ENCODE measurements at regions not wholly inside any gene's neighbourhood (a gene's known extent, or its start where the extent isn't known, plus 50 kb on each side); places are given as distances from the start of the nearest gene placed in this dataset.

GRCh38 chr10:57262892-57263291 is 901.8 kb upstream of the ZWINT start:
- Mint-ChIP-seq H3K27me3 (no peaks in the 10 kb centered on the region), H3K4me3 (no peak overlapping the region), H3K36me3 (ENCODE audit: low read depth) (no peaks in the 10 kb centered on the region), H3K9me3 (no peaks in the 10 kb centered on the region), H3K27ac (no peak overlapping the region), H3K4me1 (no peaks in the 10 kb centered on the region)
- intact Hi-C loops (cut with micrococcal nuclease), result no loop called here
- DNase-seq, result no peak

- no peaks in the 10 kb centered on the region for H3K36me3 Mint-ChIP-seq (ENCODE audit: low read depth)
- intact Hi-C loops (cut with micrococcal nuclease), result no loop called here
- H3K27ac Mint-ChIP-seq, result no peak overlapping the region
- no peaks in the 10 kb centered on the region for H3K4me1 Mint-ChIP-seq
- no peak overlapping the region for H3K4me3 Mint-ChIP-seq
- H3K27me3 Mint-ChIP-seq, result no peaks in the 10 kb centered on the region
- H3K9me3 Mint-ChIP-seq, result peaks cover 6% of the 10 kb centered on the region
- DNase-seq, result no peak
Observed at GRCh38 chr10:57260175-57260574, 899.1 kb upstream of the ZWINT start.

DNA sequence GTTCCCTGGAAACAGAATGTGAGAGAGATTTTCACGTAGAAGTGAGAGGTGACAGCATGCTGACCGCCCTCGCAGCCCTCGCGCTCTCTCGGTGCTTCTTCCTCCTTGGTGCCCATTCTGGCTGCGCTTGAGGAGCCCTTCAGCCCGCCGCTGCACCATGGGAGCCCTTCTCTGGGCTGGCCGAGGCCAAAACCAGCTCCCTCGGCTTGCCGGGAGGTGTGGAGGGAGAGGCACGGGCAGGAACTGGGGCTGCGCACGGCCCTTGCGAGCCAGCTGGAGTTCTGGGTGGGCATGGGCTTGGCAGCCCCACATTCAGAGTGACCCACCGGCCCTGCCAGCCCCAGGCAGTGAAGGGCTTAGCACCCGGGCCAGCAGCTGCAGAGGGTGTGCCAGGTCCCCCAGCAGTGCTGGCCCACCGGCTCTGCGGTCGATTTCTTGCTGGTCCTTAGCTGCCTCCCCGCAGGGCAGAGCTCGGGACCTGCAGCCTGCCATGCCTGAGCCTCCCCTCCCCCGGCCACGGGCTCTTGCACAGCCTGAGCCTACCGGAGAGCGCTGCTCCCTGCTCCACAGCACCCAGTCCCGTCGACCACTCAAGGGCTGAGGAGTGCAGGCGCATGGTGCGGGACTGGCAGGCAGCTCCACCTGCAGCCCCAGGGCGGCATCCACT is 888.7 kb upstream of the ZWINT start:
- Mint-ChIP-seq H3K4me1 (no peaks in the 10 kb centered on the region), H3K36me3 (ENCODE audit: low read depth) (no peaks in the 10 kb centered on the region), H3K4me3 (no peak overlapping the region), H3K27me3 (no peaks in the 10 kb centered on the region), H3K9me3 (peaks cover 5% of the 10 kb centered on the region), H3K27ac (no peak overlapping the region)
- intact Hi-C loops (cut with micrococcal nuclease), result no loop called here
- DNase-seq, result no peak

DNA sequence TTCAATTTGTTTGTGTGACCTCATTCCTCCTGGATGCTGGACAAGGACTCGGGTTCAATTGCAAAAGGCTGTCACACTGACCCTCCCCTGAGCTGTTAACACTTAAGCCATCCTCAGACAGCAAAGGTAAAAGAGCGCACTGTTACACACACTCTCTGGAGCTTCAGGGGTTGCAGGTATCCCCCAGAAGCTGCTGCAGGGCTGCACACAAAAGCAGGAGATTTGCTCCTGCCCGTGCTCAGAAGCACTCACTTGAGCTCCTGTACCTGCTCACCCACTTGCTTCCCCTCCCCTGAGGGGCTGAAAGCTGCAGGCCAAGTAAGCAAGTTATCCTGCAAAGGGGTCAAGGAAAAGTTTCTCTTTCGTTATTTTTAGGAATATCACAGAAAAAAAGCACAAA is 886.2 kb upstream of the ZWINT start:
- intact Hi-C loops (cut with micrococcal nuclease), result no loop called here
- no peaks in the 10 kb centered on the region for H3K4me1 Mint-ChIP-seq
- no peak overlapping the region for H3K27ac Mint-ChIP-seq
- no peaks in the 10 kb centered on the region for H3K27me3 Mint-ChIP-seq
- DNase-seq, result no peak
- H3K4me3 Mint-ChIP-seq, result no peak overlapping the region
- peaks cover 5% of the 10 kb centered on the region for H3K9me3 Mint-ChIP-seq
- no peaks in the 10 kb centered on the region for H3K36me3 Mint-ChIP-seq (ENCODE audit: low read depth)

- H3K4me3 Mint-ChIP-seq, result no peak overlapping the region
- intact Hi-C loops (cut with micrococcal nuclease), result no loop called here
- no peaks in the 10 kb centered on the region for H3K4me1 Mint-ChIP-seq
- H3K36me3 Mint-ChIP-seq (ENCODE audit: low read depth), result no peaks in the 10 kb centered on the region
- peaks cover 5% of the 10 kb centered on the region for H3K9me3 Mint-ChIP-seq
- DNase-seq, result no peak
- H3K27ac Mint-ChIP-seq, result no peak overlapping the region
- H3K27me3 Mint-ChIP-seq, result no peaks in the 10 kb centered on the region
Observed at GRCh38 chr10:57225920-57226319, 864.9 kb upstream of the ZWINT start.

- Mint-ChIP-seq H3K27me3 (no peaks in the 10 kb centered on the region), H3K4me3 (no peak overlapping the region), H3K4me1 (no peaks in the 10 kb centered on the region), H3K36me3 (ENCODE audit: low read depth) (no peaks in the 10 kb centered on the region), H3K27ac (no peak overlapping the region), H3K9me3 (peaks cover 5% of the 10 kb centered on the region)
- DNase-seq, result no peak
- intact Hi-C loops (cut with micrococcal nuclease), result no loop called here
Observed at GRCh38 chr10:57224811-57225210, 863.8 kb upstream of the ZWINT start.

DNA sequence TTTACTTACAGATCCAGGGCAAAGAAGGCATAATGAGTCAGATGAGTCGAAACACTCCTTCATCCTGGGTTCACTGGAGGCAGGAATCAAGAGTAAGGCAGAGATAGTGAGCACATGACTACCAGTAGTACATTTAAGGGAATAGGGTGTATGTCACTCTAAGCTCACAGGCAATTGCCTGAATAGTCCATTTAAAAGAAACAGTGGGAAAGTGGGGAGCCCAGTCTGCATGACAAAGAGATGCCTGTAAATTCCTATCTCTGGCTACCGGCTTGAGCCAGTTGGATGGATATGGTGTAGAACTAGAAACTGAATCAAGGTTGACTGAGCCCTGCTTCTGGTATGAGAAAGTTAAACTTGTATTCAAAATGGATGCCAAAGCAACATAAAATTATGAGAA is 861.5 kb upstream of the ZWINT start:
- H3K4me1 Mint-ChIP-seq, result no peaks in the 10 kb centered on the region
- peaks cover 4% of the 10 kb centered on the region for H3K9me3 Mint-ChIP-seq
- no peak overlapping the region for H3K4me3 Mint-ChIP-seq
- intact Hi-C loops (cut with micrococcal nuclease), result no loop called here
- no peaks in the 10 kb centered on the region for H3K36me3 Mint-ChIP-seq (ENCODE audit: low read depth)
- no peak for DNase-seq
- H3K27ac Mint-ChIP-seq, result no peak overlapping the region
- no peaks in the 10 kb centered on the region for H3K27me3 Mint-ChIP-seq

DNA sequence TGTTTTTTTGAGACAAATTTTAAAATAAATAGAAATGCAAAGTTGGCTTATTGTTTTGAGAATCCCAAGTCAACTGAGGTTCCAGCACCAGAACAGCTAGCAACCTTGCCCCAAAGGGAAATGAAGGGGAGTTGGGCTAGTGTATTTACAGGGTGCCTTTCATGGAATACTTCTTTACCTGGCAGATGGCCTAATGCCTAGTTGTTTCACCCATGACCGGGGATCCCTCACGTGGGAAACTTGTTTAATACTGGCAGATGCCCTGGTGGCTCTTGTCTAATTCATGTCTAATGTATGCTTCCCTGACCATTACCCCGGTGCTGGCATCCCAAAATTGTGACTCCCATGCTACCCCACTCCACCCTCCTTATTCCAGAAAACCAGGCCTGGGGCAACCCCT is 861.1 kb upstream of the ZWINT start:
- intact Hi-C loops (cut with micrococcal nuclease), result no loop called here
- Mint-ChIP-seq H3K4me3 (no peak overlapping the region), H3K27ac (no peak overlapping the region), H3K27me3 (no peaks in the 10 kb centered on the region), H3K36me3 (ENCODE audit: low read depth) (no peaks in the 10 kb centered on the region), H3K9me3 (peaks cover 4% of the 10 kb centered on the region), H3K4me1 (no peaks in the 10 kb centered on the region)
- DNase-seq, result no peak

GRCh38 chr10:57221674-57222073 is 860.6 kb upstream of the ZWINT start:
- Mint-ChIP-seq H3K4me1 (no peaks in the 10 kb centered on the region), H3K4me3 (no peak overlapping the region), H3K36me3 (ENCODE audit: low read depth) (no peaks in the 10 kb centered on the region), H3K9me3 (peaks cover 4% of the 10 kb centered on the region), H3K27me3 (no peaks in the 10 kb centered on the region), H3K27ac (no peak overlapping the region)
- intact Hi-C loops (cut with micrococcal nuclease), result no loop called here
- DNase-seq, result no peak

DNA sequence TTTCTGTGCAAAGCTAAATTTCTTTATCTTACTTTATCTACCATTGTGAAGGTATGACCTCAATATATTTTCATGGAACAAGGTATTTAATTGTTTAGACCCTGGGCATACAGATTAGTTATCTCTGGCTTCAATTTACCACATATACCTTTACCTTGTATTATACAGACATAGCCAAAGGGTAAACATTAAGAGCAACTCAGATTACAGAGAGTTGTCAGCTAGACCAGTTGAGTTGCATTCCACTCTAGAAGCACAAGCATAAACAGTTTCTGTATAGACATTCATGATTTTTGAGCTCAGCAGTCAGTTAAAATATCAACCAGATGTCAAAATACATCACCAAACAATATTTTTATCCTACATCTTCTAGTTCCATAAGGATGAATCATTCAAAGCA is 857.3 kb upstream of the ZWINT start:
- no peak overlapping the region for H3K4me3 Mint-ChIP-seq
- peaks cover 4% of the 10 kb centered on the region for H3K9me3 Mint-ChIP-seq
- H3K27me3 Mint-ChIP-seq, result no peaks in the 10 kb centered on the region
- intact Hi-C loops (cut with micrococcal nuclease), result no loop called here
- H3K27ac Mint-ChIP-seq, result no peak overlapping the region
- no peaks in the 10 kb centered on the region for H3K4me1 Mint-ChIP-seq
- no peaks in the 10 kb centered on the region for H3K36me3 Mint-ChIP-seq (ENCODE audit: low read depth)
- no peak for DNase-seq

DNA sequence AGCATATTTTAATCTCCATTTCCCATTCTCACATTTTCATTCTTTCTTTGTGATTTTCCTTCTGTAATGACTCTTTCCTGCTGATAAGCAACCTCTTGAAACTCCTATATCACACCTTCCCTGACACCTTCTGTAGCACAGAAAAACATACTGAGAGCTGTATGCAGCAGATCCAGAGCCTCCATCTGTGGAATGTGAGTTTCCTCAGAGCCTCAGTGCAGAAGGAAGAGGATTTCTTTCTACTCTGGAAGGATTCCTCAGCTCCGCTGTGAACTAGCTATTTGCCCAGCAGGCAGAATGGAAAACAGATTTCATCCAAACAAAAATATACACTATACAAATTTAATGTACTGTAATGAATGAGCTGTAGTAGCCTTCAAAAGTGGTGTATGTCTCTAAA is 841.3 kb upstream of the ZWINT start:
- intact Hi-C loops (cut with micrococcal nuclease), result no loop called here
- no peak for DNase-seq
- no peaks in the 10 kb centered on the region for H3K9me3 Mint-ChIP-seq
- no peak overlapping the region for H3K4me3 Mint-ChIP-seq
- no peaks in the 10 kb centered on the region for H3K36me3 Mint-ChIP-seq (ENCODE audit: low read depth)
- no peaks in the 10 kb centered on the region for H3K4me1 Mint-ChIP-seq
- no peaks in the 10 kb centered on the region for H3K27me3 Mint-ChIP-seq
- no peak overlapping the region for H3K27ac Mint-ChIP-seq

DNA sequence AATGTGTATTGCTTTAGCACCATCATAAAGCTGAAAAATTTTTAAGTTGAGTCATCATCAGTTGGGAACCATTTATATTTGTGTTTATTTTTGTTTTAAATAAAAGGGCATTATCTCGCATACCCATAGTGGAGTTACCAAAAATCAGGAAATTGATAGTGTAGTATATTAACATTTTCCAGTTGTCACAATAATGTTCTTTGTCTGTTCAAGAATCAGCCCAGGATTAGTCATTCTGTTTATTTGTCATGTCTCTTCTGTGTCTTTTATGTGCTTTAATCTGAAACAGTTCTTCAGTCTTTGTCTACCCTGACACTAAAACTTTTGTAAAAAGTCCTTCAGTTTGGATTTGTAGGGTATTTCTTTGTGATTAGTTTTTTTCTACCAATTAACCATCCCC is 827.8 kb upstream of the ZWINT start:
- Mint-ChIP-seq H3K4me1 (no peaks in the 10 kb centered on the region), H3K27ac (no peak overlapping the region), H3K27me3 (no peaks in the 10 kb centered on the region), H3K36me3 (ENCODE audit: low read depth) (no peaks in the 10 kb centered on the region), H3K9me3 (peaks cover 6% of the 10 kb centered on the region), H3K4me3 (no peak overlapping the region)
- no peak for DNase-seq
- intact Hi-C loops (cut with micrococcal nuclease), result no loop called here

DNA sequence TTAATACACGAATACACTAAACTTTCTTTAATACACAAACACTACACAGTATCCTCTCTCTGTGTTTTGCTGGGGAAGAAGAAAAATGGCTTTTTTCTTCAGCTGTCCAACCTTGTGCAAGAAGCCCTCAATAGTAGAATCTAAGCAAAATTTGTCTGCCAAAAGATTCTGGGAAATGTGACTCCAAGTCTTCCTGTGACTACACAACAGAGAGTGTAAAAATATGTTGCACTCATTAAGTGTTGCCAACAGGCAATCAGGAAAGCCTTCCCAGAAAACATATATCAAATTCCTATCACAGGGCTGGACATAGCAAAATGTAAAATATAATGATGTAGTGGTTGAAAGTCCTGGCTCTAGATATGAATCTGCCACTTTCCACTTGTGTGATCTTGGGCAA is 825.1 kb upstream of the ZWINT start:
- Mint-ChIP-seq H3K27ac (no peak overlapping the region), H3K9me3 (peaks cover 6% of the 10 kb centered on the region), H3K27me3 (no peaks in the 10 kb centered on the region), H3K4me1 (no peaks in the 10 kb centered on the region), H3K36me3 (ENCODE audit: low read depth) (no peaks in the 10 kb centered on the region), H3K4me3 (no peak overlapping the region)
- no peak for DNase-seq
- intact Hi-C loops (cut with micrococcal nuclease), result no loop called here

- Mint-ChIP-seq H3K27me3 (no peaks in the 10 kb centered on the region), H3K4me3 (no peak overlapping the region), H3K27ac (no peak overlapping the region), H3K36me3 (ENCODE audit: low read depth) (no peaks in the 10 kb centered on the region), H3K9me3 (peaks cover 10% of the 10 kb centered on the region), H3K4me1 (no peaks in the 10 kb centered on the region)
- DNase-seq, result no peak
- intact Hi-C loops (cut with micrococcal nuclease), result no loop called here
Observed at GRCh38 chr10:57169597-57169996, 808.5 kb upstream of the ZWINT start.

DNA sequence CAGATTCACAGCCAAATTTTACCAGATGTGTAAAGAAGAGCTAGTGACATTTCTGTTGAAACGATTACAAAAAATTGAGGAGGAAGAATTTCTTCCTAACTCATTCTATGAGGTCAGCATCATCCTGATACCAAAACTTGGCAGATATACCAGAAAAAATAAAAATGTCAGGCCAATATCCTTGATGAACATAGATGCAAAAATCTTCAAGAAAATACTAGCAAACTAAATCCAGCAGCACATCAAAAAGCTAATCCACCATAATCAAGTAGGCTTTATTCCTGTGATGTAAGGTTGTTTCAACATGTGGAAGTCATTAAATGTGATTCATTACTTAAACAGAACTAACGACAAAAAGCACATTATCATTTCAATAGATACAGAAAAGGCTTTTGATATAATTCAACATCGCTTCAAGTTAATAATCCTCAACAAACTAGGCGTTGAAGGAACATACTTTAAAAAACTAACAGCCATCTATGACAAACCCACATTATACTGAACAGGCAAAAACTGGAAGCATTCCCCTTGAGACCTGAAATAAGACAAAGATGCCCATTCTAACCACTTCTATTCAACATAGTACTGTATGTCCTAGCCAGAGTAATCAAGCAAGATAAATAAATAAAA is 807.7 kb upstream of the ZWINT start:
- Mint-ChIP-seq H3K9me3 (peaks cover 13% of the 10 kb centered on the region), H3K4me1 (no peaks in the 10 kb centered on the region), H3K27ac (no peak overlapping the region), H3K4me3 (no peak overlapping the region), H3K27me3 (no peaks in the 10 kb centered on the region), H3K36me3 (ENCODE audit: low read depth) (no peaks in the 10 kb centered on the region)
- no peak for DNase-seq
- intact Hi-C loops (cut with micrococcal nuclease), result no loop called here
